AG08396 (cell line): ENCODE measurements at regions not wholly inside any gene's neighbourhood (a gene's known extent, or its start where the extent isn't known, plus 50 kb on each side); places are given as distances from the start of the nearest gene placed in this dataset.

Experiments used
- DNase-seq: peaks from one replicate; pipeline ENCODE4 v3.0.0; 2012; ENCODE audit warnings: low spot score, mixed read lengths

DNA sequence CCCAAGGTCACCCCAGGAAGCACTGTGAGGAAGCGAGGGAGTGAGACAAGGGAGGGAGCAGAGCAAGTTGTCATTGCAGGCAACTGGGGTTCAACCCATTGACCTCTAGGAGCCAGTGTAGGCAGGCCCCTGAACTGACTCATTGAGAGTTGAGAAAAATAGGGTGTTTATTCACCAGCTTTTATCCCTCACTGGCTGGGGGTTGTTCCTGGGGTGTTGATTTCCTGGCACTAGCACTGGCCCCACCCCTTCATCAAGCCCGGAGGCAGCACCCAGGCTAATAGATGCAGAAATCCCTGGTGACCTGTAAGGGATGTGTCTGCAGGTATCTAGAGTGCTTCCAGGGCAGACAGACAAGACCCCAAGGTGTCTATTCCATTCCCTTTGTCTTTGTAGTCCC is 183.9 kb downstream of the ARRDC4 start:
- DNase-seq = no peak

DNA sequence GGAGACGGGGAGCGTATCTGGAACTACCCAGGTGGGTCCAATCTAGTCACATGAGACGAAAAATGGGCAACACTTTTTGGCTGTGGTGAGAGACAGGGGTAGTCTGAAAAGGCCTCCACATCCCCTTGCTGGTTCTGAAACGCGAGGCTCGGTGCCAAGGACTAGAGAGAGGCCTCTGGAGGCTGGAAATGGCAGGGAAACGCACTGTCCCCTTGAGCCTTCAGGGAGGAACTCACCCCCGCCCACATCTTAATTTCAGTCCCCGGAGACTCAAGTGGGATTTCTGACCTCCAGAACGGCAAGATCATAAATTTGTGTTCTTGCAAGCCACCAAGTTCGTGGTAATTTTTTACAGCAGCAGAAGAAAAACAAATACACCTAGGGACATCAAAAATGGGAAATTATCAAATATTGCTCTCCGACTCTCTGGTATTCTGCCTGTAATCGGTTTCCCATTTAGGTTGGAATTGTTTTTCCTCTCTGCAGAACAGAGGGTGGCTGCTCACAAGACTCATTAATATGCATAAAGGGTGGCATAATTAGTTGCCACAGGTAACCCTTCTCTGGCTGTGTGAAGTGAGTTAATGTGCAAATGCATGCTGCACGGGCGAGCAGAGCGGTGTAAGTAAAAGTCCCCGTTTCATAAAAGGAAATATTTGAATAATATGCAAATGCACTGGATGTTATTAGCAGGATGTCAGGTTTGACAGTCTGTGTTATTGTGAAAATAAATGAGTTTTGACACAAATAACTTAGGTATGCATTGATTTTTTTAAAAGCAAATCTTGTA is 185.7 kb downstream of the ARRDC4 start:
- no peak for DNase-seq

DNA sequence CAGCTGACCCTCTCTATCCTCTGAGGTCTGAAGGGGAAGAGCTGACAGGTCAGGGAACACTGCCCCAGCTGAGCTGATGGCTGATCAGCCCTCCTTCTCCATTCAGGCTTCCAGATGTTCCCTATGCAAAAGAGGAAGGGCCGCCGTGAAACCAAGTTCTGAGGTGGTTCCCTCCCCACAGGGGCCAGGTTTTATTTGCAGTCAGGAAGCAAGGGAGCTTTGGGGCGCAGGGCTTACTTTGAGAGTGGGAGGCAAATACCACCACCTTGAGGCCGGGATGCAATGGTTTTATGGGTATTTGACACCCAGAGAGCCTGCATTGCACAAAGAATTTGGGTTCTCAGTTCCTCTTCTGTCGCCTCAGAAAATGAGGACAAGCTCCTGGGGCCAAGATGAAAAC is 186.9 kb downstream of the ARRDC4 start:
- DNase-seq = no peak

DNA sequence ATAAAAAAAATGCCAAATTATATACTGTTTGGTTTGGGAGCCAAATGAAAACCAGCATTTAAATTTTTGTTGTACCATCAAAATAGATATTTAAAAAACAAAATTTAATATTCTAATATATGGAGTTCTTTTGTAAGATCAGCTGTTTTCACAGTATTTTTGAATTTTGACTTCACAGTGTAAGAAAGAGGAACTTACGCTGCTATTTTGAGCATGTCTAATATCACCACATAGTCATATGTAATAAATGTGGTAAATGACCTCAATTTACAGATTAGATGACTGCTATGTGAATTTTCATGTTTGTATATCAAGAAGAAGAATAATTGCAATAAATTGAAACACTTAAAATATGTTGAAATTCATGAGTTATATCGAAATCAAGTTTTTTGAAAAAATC is 189.6 kb downstream of the ARRDC4 start:
- no peak for DNase-seq

DNA sequence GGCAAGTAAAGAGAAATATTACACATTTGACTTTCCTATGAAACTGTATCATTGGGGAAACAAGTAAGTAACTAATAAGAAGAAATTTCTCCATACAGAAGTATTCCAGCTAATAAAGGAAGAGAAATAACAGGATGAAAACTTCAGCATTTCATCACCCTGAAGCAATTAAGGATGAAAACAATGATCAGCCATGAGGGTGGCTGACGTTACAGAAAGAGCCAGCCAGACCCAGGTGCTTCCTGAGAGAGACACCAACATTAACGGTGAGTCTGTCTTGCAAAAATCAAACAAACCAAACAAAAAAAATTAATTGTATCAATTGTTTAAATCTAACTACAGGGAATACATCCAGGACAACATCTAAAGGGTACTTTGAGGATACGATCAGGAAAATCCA is 190.0 kb downstream of the ARRDC4 start:
- no peak for DNase-seq

DNA sequence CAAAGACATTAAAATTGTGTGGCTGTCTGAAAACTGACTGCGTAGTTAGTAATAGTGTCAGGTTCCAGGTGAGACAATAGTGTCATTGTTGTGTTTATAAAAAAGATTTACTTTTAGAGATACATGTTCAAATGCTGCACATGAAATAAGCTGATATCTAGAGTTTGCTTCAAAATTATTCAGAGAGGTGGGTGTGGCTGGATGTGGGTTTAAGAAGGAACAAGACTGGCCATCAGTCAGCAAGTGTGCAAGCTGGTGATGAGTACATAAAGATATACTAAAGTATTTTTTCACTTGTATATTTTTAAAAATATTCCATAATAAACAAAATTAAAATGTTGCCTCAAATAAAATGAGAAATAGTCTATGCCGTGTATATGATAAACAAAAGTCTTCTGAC is 190.6 kb downstream of the ARRDC4 start:
- no peak for DNase-seq

DNA sequence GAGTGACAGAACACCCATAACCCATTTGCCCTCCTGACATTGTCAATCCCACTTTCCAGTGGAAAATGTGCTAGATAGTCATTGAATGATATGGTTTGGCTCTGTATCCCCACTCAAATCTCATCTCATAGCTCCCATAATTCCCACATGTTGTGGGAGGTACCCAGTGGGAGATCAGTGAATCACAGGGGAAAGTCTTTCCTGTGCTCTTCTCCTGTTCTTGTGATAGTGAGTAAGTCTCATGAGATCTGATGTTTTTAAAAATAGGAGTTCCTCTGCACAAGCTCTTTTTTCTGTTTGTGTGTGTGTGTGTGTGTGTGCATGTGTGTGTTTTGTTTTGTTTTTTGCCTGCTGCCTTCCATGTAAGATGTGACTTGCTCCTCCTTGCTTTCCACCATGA is 191.7 kb downstream of the ARRDC4 start:
- no peak for DNase-seq

DNA sequence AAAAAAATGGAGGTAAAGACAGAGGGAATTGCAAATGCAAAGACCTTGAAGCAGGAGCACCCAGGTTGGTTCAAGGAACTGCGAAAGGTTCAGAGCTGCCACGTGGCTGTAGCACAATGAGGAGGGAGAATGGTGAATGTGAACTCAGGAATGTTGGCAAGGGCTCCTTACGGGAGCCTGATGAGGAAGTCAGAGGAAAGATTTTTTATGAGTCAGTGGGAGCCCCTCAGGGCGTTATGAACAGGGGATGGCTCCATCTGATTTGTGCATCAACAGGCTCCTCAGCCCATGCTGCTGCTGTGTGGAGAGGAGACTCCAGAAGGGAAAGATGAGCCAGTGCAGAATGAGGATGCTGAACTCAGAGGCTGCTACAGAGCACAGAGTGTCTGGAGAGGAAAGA is 194.4 kb downstream of the ARRDC4 start:
- DNase-seq = no peak

DNA sequence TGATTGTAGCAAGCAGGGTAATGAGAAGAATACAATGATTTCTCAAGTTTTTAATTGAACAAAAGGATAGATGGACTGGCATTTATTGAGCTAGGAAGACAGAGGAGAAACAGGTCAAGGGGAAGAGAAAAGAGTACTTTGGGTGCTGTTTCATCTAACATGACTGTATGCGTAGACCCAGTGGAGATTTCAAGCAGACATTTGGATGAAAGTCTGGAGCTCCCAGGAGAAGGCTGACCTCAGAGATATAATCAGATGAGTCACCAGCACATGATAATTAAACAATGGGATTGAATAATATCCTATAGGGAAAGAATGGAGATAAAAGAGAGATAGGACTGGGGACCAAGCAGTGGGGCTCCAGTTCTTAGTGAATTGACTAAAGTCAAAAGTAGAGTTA is 194.9 kb downstream of the ARRDC4 start:
- no peak for DNase-seq

DNA sequence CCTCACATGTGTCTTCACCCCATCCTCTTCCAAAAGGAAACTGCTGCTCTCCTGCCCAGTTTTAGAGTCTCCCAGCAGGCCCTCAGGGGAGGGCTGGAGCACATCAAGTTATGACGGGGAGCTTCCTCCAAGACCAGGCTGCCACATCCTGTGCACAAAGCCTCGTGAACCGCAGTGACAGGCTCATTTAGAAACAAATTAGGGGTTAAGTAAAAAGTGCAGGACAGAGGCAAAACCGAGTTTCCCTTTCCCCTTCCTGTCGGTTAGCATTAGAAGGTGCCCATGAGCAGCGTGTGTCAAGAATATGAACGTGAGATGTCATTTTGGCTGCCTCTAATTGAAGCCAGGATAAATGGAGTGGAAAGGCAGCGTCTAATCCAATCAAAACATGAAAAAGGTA is 199.7 kb downstream of the ARRDC4 start:
- no peak for DNase-seq

DNA sequence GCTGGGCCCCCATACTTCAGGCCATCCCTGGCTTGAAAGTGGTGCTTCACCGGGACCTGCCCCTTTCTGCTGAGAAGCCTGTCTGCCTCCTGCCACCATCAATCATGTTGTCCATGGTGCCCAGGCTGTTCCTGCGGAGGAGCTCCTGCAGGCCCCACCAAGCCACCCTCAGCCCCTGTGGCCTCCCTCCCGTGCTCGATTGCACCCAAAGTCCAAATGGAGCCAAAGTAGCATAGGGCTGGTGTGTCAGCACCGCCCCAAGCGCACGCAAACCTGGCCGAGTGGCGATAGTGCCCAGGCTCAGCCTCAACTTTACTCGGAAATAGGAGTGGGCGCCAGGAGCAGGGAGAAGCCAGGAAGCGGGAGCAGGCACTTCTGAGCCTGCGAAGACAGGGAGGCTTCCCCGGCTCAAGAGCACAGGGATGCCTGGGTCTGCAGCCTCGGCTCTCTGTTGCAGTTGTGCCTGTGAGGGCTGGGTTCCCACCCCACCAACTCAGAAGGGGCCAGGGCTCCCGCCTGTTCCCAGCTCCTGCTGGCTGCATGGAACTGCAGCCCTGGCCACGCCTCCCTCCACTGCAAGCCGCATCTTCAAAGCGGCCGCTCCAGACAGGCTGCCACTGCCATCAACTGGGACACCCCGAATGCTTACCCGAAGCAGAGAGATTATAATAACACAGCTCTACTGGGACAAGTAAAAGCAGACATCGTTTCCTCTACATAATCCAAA is 203.0 kb downstream of the ARRDC4 start:
- DNase-seq = no peak

DNA sequence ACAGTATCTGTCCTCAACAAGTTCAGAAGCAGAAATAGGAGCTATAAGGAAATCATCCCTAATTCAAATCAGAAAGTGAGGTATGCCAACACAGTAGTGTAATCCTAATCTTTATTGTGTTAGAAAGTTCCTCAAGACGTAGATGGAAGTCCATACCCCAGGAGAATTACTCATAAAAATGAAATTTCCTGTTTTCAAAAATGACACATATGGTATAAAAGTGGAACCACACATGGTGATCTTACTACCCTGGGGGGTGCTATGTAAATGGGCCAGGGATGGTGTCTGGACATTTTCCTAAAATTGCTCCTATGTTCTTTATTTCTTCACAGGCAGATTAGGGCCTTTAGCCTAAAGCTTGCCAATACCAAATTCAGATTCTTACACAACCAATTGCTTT is 204.1 kb downstream of the ARRDC4 start:
- DNase-seq = no peak

DNA sequence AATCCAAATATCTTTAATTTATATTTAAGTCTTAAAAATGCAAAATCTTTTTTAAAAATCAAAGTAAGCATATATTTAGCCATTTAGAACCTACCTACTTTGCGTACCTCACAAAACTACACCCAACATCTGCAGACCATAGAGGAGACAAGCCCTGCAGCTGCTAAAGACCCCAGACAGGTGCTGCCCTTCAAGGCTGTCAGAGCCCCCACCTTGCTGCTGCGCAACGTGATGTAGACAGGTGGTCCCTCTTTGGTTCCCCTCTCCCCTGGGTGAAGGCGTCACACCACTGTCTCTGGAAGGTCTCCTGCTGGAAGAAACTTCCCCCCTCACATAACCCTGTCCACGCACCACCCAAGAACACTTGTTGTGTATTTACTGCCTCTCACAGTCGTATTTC is 204.5 kb downstream of the ARRDC4 start:
- no peak for DNase-seq

DNA sequence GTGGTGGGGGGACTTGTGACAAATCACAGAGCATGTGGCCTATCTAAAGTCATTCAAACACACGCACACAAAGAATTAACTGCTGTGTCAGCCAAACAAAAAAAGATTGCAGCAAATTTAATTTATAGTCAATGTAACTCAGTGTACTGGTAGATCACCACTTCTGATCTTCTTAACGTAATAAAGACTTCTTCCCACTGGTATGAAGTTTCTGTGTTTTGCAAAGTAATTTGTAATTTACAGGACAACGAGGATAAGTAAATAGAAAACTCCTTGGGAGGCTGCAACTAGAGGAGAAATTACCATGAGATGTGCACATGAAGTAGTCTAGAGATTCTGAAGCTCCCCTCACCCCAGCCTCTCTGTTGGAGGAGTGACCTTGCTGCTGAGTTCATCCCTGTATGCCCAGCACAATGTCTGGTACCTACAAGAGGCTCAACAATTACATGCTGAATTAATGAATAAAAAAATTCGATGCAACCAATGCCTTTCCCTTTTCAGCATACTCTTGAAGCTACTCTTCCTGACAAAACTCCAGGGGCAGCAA is 207.3 kb downstream of the ARRDC4 start:
- no peak for DNase-seq

DNA sequence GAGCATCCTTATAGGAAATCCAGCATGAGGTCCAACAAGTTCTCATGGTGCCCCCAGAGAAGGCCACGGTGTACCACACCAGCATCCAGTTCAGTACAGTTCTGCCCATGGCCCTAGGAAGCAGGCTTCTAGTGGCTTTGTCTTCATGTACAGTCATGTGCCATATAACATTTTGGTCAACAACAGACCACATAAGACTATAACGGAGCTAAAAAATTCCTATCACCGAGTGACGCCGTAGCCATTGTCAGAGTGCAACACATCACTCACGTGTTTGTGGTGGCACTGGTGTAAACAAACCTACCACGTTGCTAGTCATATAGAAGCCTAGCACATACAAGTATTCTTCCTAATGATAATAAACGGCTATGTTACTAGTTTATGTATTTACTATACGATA is 209.0 kb downstream of the ARRDC4 start:
- no peak for DNase-seq

DNA sequence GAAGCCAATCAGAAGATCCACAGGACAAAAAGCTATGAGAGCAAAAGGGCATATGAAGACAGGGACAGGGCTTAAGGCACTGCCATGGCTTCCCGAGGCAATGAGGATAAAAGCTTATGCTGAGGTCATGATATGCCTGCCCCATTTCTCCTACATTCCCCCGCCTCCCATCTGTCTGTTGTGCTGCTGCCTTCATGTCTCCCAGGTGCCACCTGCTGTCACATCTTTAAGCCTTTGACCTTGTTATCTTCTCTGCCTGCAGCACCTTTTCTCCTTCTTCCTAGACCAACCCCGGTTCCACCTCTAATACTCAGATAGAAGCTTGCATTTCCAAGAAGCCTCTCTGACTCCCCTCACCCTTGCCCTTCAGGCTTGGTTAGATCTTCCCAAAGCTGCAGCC is 213.8 kb downstream of the ARRDC4 start:
- no peak for DNase-seq

DNA sequence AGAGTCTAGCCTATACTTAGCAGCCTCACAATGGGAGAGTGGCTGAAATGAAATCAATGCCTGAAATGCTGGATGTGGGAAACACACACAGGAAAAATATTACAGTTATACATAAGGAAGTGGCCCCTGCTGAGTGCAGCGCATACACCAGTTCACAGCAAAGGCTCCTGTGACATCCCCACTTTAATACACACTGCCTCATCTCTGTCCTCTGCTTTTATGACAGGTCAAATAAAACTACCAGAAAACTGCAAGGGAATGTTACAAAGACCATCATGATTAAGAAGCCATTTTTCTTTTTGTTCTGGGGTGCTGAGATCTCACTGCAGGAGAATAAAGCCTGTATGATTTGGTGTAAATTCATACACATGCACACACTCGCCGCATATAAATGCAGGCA is 214.3 kb downstream of the ARRDC4 start:
- DNase-seq = no peak

DNA sequence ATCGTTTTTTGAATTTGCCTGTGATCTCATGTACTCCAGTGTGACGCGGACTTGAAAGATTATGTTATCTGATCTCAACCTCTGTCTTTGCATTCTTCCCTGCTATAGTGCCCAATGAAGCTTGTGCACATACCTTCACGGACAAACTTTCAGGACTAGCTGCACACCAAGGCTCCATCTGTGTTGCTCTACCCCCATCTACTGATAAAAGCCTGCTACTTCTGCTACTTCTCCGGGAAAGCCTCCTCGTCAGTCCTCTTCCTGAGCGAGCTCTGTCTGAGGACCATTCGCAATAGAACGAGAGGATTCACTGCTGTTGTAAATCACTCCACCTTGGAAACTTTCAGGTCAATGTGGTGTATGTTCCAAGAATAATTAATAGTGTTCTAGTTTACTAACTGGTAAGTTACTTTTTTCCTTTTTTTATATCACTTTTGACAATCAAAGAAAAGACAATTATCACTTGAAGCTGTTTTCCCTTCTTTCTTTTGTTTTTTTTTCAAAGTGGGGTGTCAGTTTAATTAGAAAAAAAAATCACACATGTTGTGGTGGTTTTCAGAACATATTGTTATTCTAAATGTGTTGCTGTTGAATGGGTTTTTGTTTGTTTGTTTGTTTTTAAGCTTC is 217.6 kb downstream of the ARRDC4 start:
- DNase-seq = peak; percentile 36

DNA sequence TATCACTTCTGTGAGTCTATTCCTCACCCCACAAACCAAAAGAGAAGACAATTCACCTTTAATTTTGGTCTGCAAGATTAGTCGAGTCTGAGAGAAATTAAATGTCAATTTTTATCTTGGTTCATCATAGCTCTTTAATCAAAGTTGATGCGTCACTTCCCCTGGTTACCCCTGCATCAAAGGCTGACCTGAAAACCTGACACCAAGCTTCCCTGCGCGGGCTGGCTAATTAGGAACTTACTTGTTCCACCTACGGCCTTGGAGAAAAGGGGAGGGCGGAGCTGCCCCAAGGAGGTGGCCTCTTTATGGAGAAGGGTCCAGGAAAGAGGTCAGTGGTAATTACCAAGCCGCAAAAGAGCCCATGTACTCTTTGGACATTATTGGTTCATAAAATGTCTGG is 218.4 kb downstream of the ARRDC4 start:
- DNase-seq = no peak

DNA sequence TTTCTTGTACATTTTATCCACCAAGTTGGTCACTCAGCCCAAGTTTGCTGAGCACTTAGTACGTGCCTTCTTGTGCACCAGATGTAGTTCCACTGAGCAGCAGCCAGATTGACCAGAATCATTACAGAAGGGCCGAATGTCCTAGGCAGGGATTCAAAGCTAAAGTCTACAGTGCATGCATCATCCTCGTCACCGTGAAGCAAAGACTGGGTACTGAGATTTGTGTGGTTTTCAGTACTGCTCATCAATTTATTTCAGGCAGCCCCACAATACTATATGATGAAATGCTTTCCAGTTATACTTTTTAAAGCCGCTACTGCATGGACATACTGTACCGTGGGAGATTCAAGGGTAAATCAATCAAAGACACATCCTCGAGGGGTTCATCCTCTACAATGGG is 227.0 kb downstream of the ARRDC4 start:
- no peak for DNase-seq

DNA sequence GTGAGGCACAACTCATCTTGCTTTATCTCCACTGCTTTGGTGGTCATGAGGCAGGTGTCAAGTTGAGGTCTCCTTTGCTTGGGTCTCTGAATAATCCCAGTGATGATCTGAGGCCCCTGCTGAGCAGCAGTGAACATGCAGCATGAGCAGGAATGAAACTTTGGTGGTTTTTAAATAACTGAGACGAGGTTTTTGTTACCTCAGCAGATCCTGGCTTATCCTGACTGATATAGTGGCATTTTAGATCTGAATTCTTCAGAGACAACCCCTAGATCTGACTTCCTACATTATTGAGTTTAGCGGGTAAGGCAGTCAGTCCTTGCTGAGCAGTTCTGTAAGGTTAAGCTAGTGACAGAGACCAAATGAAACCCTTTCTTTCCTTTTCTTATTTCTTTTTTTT is 230.4 kb downstream of the ARRDC4 start:
- DNase-seq = no peak

DNA sequence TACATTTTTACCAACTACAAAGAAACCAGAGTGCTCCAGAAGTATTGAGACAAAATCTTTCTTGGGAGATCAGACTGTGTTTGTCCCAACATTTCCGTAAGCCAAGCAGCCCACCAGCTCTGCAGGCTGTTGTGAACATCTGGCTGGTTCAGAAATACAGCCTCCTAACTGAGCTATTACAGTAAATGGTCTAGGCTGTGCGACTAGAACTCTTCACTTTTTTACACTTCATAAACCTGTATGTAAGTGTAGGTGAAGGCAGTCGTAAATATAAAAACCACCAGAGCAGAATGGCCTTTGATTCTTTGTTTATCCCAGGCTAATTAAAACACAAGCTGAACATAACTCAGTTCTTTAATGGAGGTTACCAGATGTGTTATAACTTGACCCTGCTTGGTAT is 235.3 kb downstream of the ARRDC4 start:
- DNase-seq = no peak

DNA sequence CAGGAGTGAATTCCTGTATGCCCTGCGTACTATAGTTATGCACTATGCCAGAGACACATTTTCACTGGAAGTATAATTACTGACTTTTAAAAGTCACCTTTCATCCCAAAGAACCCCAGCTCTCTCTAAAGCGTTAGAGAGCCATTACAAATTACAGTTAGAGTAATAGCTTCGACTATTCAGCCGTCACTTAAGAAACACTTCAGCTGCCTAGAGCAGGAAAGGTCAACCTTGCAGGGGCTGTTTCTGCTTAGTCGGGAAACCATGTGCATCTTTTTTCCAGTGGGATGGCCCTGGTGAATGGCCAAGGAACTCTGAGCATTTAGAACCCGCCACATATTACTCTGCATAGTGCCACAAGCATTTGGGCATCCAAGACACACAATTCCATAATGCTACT is 235.9 kb downstream of the ARRDC4 start:
- DNase-seq = no peak
